HCT116 (cell line): ENCODE measurements at regions not wholly inside any gene's neighbourhood (a gene's known extent, or its start where the extent isn't known, plus 50 kb on each side); places are given as distances from the start of the nearest gene placed in this dataset.

Experiments used
- ATAC-seq: fragments of 200-7000 bp; cut with Tn5 transposase; 2 replicates; pipeline ENCODE4 v1.9.1; 2020; ENCODE audit warnings: mild to moderate bottlenecking, moderate library complexity
- BruUV-seq: library from RNA; stranded (reverse); fragments of 400-500 nt; replicated peaks from 2 replicates; lab custom pipeline; 2021; lab: Mats Ljungman, UMichigan
- CTCF ChIA-PET: fragments of 300-600 bp; sonication (Branson Sonifier 250); formaldehyde crosslinking; loops from one replicate; lab custom pipeline; 2021; ENCODE audit warnings: antibody characterized with exemption; lab: Charles Lee
- POLR2A ChIA-PET: fragments of 300-600, 350-600 bp; sonication (Branson Sonifier 250); formaldehyde crosslinking; loops from one replicate; lab custom pipeline; 2021; ENCODE audit warnings: antibody characterized with exemption; lab: Charles Lee
- RAD21 ChIA-PET, 2 experiments: fragments of 300-600 bp; sonication (Branson Sonifier 250); formaldehyde crosslinking; loops; one replicate each; lab custom pipeline; 2023; ENCODE audit warnings: low total read pairs in 2 of 2; ENCODE audit not compliant: uncharacterized antibody in 2 of 2, unreplicated experiment in 2 of 2, low non-redundant PET in 1 of 2; lab: Charles Lee
- DNase-seq: peaks from one replicate; pipeline ENCODE4 v3.0.0-alpha.2; 2010; ENCODE audit warnings: low read depth, low spot score
- H2AFZ ChIP-seq: fragments of 200-600 bp; shearing (Covaris generic), sonication (generic); 2 replicates; pipeline ENCODE4 v1.6.1; 2017; ENCODE audit warnings: low read depth, mixed run types, mixed read lengths, antibody characterized with exemption, low read length; ENCODE audit not compliant: poor library complexity, severe bottlenecking
- H3K27ac ChIP-seq: 2 replicates; pipeline ENCODE4 v1.5.1; 2012; ENCODE audit warnings: low read depth, low read length
- H3K27me3 ChIP-seq: fragments of 200-600 bp; sonication (generic); 2 replicates; pipeline ENCODE4 v1.6.1; 2016; ENCODE audit warnings: mixed run types, low read length, mixed read lengths; ENCODE audit not compliant: insufficient read depth
- H3K36me3 ChIP-seq, 2 experiments: fragments of 200-500 bp in 1 of 2; fragments of 200-600 bp in 1 of 2; sonication (Bioruptor generic) in 1 of 2; sonication (generic) in 1 of 2; 2 replicates each; pipeline versions ENCODE4 v1.5.1 to v1.6.1; 2014 to 2016; ENCODE audit warnings: low read length in 2 of 2, inconsistent platforms in 1 of 2, mixed read lengths in 1 of 2, mixed run types in 1 of 2; ENCODE audit not compliant: insufficient read depth in 2 of 2, control insufficient read depth in 1 of 2
- H3K4me1 ChIP-seq, 2 experiments: fragments of 200-600 bp in 1 of 2; sonication (generic) in 1 of 2; 2 replicates each; pipeline versions ENCODE4 v1.5.1 to v1.6.1; 2012 to 2017; ENCODE audit warnings: low read length in 2 of 2, inconsistent platforms in 1 of 2, mild to moderate bottlenecking in 1 of 2, mixed read lengths in 1 of 2, mixed run types in 1 of 2, moderate library complexity in 1 of 2; ENCODE audit not compliant: insufficient read depth in 2 of 2, control insufficient read depth in 1 of 2
- H3K4me2 ChIP-seq: fragments of 200-600 bp; sonication (generic); 2 replicates; pipeline ENCODE4 v1.6.1; 2017; ENCODE audit warnings: mixed run types, low read length, mixed read lengths
- H3K4me3 ChIP-seq, 2 experiments: fragments of 200-600 bp in 1 of 2; sonication (generic) in 1 of 2; replicated peaks in 1 of 2; 2 replicates each; pipeline ENCODE4 v1.5.1; 2011 to 2016; ENCODE audit warnings: low read length in 2 of 2, control low read depth in 1 of 2, low read depth in 1 of 2, mild to moderate bottlenecking in 1 of 2, mixed read lengths in 1 of 2, mixed run types in 1 of 2
- H3K79me2 ChIP-seq: fragments of 200-600 bp; sonication (generic); 2 replicates; pipeline ENCODE4 v1.6.1; 2017; ENCODE audit warnings: mild to moderate bottlenecking, mixed run types, low read length, moderate library complexity, mixed read lengths; ENCODE audit not compliant: insufficient read depth
- H3K9ac ChIP-seq: fragments of 200-600 bp; sonication (generic); 2 replicates; pipeline ENCODE4 v1.6.1; 2016; ENCODE audit warnings: low read length, mixed read lengths
- H3K9me2 ChIP-seq: fragments of 200-600 bp; sonication (generic), shearing (Covaris generic); 2 replicates; pipeline ENCODE4 v1.6.1; 2017; ENCODE audit warnings: mixed run types, mild to moderate bottlenecking, moderate library complexity; ENCODE audit not compliant: insufficient read depth
- H3K9me3 ChIP-seq, 2 experiments: fragments of 200-500 bp in 1 of 2; fragments of 200-600 bp in 1 of 2; sonication (Bioruptor generic) in 1 of 2; sonication (generic) in 1 of 2; 2 replicates each; pipeline ENCODE4 v1.6.1; 2014 to 2017; ENCODE audit warnings: low read length in 2 of 2, mixed read lengths in 2 of 2, inconsistent platforms in 1 of 2, low read depth in 1 of 2, mild to moderate bottlenecking in 1 of 2, mixed run types in 1 of 2, moderate library complexity in 1 of 2; ENCODE audit not compliant: control insufficient read depth in 1 of 2, insufficient read depth in 1 of 2
- H4K20me1 ChIP-seq: fragments of 200-600 bp; sonication (generic), shearing (Covaris generic); 2 replicates; pipeline ENCODE4 v1.6.1; 2017; ENCODE audit warnings: mixed run types, mild to moderate bottlenecking, moderate library complexity; ENCODE audit not compliant: insufficient read depth
- ATF3 ChIP-seq: IDR thresholded peaks from 2 replicates; pipeline ENCODE4 v1.6.1; 2012
- CTCF ChIP-seq, 3 experiments: fragments of 200-600 bp in 1 of 3; sonication (generic) in 1 of 3; IDR thresholded peaks in 2 of 3; conservative IDR thresholded peaks in 1 of 3; 2 replicates each; pipeline ENCODE4 v1.5.1; 2012 to 2017; ENCODE audit warnings: low read depth in 2 of 3, low read length in 2 of 3, antibody characterized with exemption in 1 of 3, borderline replicate concordance in 1 of 3, control low read depth in 1 of 3, mild to moderate bottlenecking in 1 of 3, mixed read lengths in 1 of 3, mixed run types in 1 of 3, moderate library complexity in 1 of 3; ENCODE audit not compliant: insufficient read depth in 1 of 3
- EGR1 ChIP-seq: IDR thresholded peaks from 2 replicates; pipeline ENCODE4 v1.6.1; 2012; ENCODE audit warnings: low read depth
- ELF1 ChIP-seq: IDR thresholded peaks from 2 replicates; pipeline ENCODE4 v1.6.1; 2012; ENCODE audit warnings: low read depth, borderline replicate concordance
- FOSL1 ChIP-seq: IDR thresholded peaks from 2 replicates; pipeline ENCODE4 v1.6.1; 2012; ENCODE audit warnings: low read depth
- RAD21 ChIP-seq: IDR thresholded peaks from 2 replicates; pipeline ENCODE4 v1.6.1; 2012; ENCODE audit warnings: low read depth, mild to moderate bottlenecking
- REST ChIP-seq: IDR thresholded peaks from 2 replicates; pipeline ENCODE4 v1.6.1; 2012; ENCODE audit warnings: low read depth
- SIN3A ChIP-seq: IDR thresholded peaks from 2 replicates; pipeline ENCODE4 v1.6.1; 2012; ENCODE audit warnings: low read depth
- SRF ChIP-seq: IDR thresholded peaks from 2 replicates; pipeline ENCODE4 v1.6.1; 2012; ENCODE audit warnings: low read depth
- YY1 ChIP-seq: IDR thresholded peaks from 2 replicates; pipeline ENCODE4 v1.6.1; 2011; ENCODE audit warnings: low read length, low read depth, moderate library complexity, mild to moderate bottlenecking; ENCODE audit not compliant: insufficient replicate concordance; ENCODE audit errors: extremely low read depth
- ZFX ChIP-seq: fragments of 450-650 bp; IDR thresholded peaks from 2 replicates; pipeline ENCODE4 v1.6.1; 2017
- ZNF274 ChIP-seq: fragments of 200-500 bp; sonication (Bioruptor generic); IDR thresholded peaks from 2 replicates; pipeline ENCODE4 v1.6.1; 2014; ENCODE audit warnings: mild to moderate bottlenecking, low read depth, low read length, inconsistent platforms
- intact Hi-C: fragments of 100-400 bp; cut with micrococcal nuclease; formaldehyde crosslinking; loops from 2 replicates; pipeline ENCODE4 v1.10.0; 2022
- TF ChIP-seq, protein P1 (sequence below): IDR thresholded peaks from 2 replicates; pipeline ENCODE4 v1.6.1; 2011; ENCODE audit warnings: mild to moderate bottlenecking, low read length, moderate library complexity; ENCODE audit not compliant: insufficient replicate concordance; ENCODE audit errors: extremely low read depth

DNA sequence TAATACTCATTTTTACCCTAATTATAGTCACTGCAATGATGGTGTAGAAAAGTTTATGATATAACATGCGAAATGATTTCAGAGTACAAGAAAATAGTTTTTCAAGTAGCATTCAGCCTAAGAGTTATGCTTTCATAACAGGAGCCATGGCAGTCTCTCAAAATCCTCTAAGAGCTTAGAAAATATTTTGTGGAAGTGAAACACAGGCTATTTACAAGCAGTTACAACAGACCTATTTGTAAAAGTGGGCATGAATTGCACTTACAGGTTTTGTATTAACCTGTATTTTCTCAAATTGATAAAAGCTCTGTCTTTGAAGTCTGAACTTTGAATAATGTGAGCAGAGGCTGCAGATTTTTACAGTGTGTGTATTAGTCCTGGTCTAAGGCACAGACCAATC lies 523.3 kb downstream of the LRRC70 start:
- no peak overlapping the region for H2AFZ ChIP-seq
- H3K27ac ChIP-seq = no peak overlapping the region
- no peaks in the 10 kb centered on the region for H4K20me1 ChIP-seq
- no peak for ATAC-seq
- BruUV-seq = no TSS peak
- no peak overlapping the region for H3K4me2 ChIP-seq
- no peak for DNase-seq
- peaks cover 0 to 3% of the 10 kb centered on the region in 2 experiments; a peak in 1 of 4 replicates for H3K9me3 ChIP-seq
- ChIA-PET POLR2A (no interaction called here), RAD21 (no interaction called here), CTCF (no interaction called here)
- H3K79me2 ChIP-seq = no peaks in the 10 kb centered on the region
- H3K4me1 ChIP-seq = no peaks in the 10 kb centered on the region
- intact Hi-C loops = no loop called here
- no peaks in the 10 kb centered on the region for H3K9me2 ChIP-seq
- H3K36me3 ChIP-seq = no peaks in the 10 kb centered on the region
- H3K4me3 ChIP-seq = no peak overlapping the region
- TF ChIP-seq ZNF274 (no peak), ELF1 (no peak), RAD21 (no peak), FOSL1 (no peak), SIN3A (no peak), ZFX (no peak), REST (no peak), SRF (no peak), EGR1 (no peak), YY1 (no peak), CTCF (IDR thresholded peaks at IDR 0.05 in 2 of 3, conservative IDR thresholded peaks at IDR 0.05 in 1 of 3; ENCODE audit: borderline replicate concordance in 1 of 3, insufficient read depth in 1 of 3, low read depth in 2 of 3, low read length in 2 of 3) (no peak), ATF3 (no peak)
- TF ChIP-seq, protein P1, sequence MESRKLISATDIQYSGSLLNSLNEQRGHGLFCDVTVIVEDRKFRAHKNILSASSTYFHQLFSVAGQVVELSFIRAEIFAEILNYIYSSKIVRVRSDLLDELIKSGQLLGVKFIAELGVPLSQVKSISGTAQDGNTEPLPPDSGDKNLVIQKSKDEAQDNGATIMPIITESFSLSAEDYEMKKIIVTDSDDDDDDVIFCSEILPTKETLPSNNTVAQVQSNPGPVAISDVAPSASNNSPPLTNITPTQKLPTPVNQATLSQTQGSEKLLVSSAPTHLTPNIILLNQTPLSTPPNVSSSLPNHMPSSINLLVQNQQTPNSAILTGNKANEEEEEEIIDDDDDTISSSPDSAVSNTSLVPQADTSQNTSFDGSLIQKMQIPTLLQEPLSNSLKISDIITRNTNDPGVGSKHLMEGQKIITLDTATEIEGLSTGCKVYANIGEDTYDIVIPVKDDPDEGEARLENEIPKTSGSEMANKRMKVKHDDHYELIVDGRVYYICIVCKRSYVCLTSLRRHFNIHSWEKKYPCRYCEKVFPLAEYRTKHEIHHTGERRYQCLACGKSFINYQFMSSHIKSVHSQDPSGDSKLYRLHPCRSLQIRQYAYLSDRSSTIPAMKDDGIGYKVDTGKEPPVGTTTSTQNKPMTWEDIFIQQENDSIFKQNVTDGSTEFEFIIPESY = no peak
- H3K27me3 ChIP-seq = no peaks in the 10 kb centered on the region
- no peak overlapping the region for H3K9ac ChIP-seq
